ENCODE measurements at regions not wholly inside any gene's neighbourhood (a gene's known extent, or its start where the extent isn't known, plus 50 kb on each side); places are given as distances from the start of the nearest gene placed in this dataset.

- TF ChIP-seq FOXP2 (optimal IDR thresholded peaks at IDR 0.05; ENCODE audit: borderline replicate concordance, extremely low read depth, extremely low read length, insufficient read depth) (no peak), POLR2AphosphoS5 (IDR thresholded peaks at IDR 0.05; ENCODE audit: low read depth, low read length) (no peak), TAF1 (IDR thresholded peaks at IDR 0.05; ENCODE audit: borderline replicate concordance, insufficient read depth, low read length) (no peak), SIN3A (IDR thresholded peaks at IDR 0.05; ENCODE audit: borderline replicate concordance, insufficient read depth, low read length) (no peak), REST (IDR thresholded peaks at IDR 0.05; ENCODE audit: insufficient read depth in 1 of 2, low read depth in 2 of 2, low read length in 2 of 2) (no peak)
Measured at GRCh38 chr11:90753546-90753945, 530.7 kb upstream of the CHORDC1 start.

GRCh38 chr11:90747057-90747456, 524.2 kb upstream of the CHORDC1 start:
- TF ChIP-seq TAF1 (IDR thresholded peaks at IDR 0.05; ENCODE audit: borderline replicate concordance, insufficient read depth, low read length) (no peak), REST (IDR thresholded peaks at IDR 0.05; ENCODE audit: insufficient read depth in 1 of 2, low read depth in 2 of 2, low read length in 2 of 2) (no peak), SIN3A (IDR thresholded peaks at IDR 0.05; ENCODE audit: borderline replicate concordance, insufficient read depth, low read length) (no peak), POLR2AphosphoS5 (IDR thresholded peaks at IDR 0.05; ENCODE audit: low read depth, low read length) (no peak), FOXP2 (optimal IDR thresholded peaks at IDR 0.05; ENCODE audit: borderline replicate concordance, extremely low read depth, extremely low read length, insufficient read depth) (no peak)

- TF ChIP-seq TAF1 (IDR thresholded peaks at IDR 0.05; ENCODE audit: borderline replicate concordance, insufficient read depth, low read length) = no peak
- TF ChIP-seq REST (IDR thresholded peaks at IDR 0.05; ENCODE audit: insufficient read depth in 1 of 2, low read depth in 2 of 2, low read length in 2 of 2) = no peak
- TF ChIP-seq POLR2AphosphoS5 (IDR thresholded peaks at IDR 0.05; ENCODE audit: low read depth, low read length) = no peak
- TF ChIP-seq FOXP2 (optimal IDR thresholded peaks at IDR 0.05; ENCODE audit: borderline replicate concordance, extremely low read depth, extremely low read length, insufficient read depth) = no peak
- TF ChIP-seq SIN3A (IDR thresholded peaks at IDR 0.05; ENCODE audit: borderline replicate concordance, insufficient read depth, low read length) = no peak
Measured at GRCh38 chr11:90744169-90744568, 521.3 kb upstream of the CHORDC1 start.

- TF ChIP-seq REST (IDR thresholded peaks at IDR 0.05; ENCODE audit: insufficient read depth in 1 of 2, low read depth in 2 of 2, low read length in 2 of 2) = no peak
- no peak for TF ChIP-seq TAF1 (IDR thresholded peaks at IDR 0.05; ENCODE audit: borderline replicate concordance, insufficient read depth, low read length)
- no peak for TF ChIP-seq FOXP2 (optimal IDR thresholded peaks at IDR 0.05; ENCODE audit: borderline replicate concordance, extremely low read depth, extremely low read length, insufficient read depth)
Measured at GRCh38 chr11:90738799-90739198, 516.0 kb upstream of the CHORDC1 start.

GRCh38 chr11:90737444-90738050, 514.7 kb upstream of the CHORDC1 start:
- TF ChIP-seq TAF1 (IDR thresholded peaks at IDR 0.05; ENCODE audit: borderline replicate concordance, insufficient read depth, low read length) (no peak), SIN3A (IDR thresholded peaks at IDR 0.05; ENCODE audit: borderline replicate concordance, insufficient read depth, low read length) (no peak), FOXP2 (optimal IDR thresholded peaks at IDR 0.05; ENCODE audit: borderline replicate concordance, extremely low read depth, extremely low read length, insufficient read depth) (no peak), REST (IDR thresholded peaks at IDR 0.05; ENCODE audit: insufficient read depth in 1 of 2, low read depth in 2 of 2, low read length in 2 of 2) (no peak), POLR2AphosphoS5 (IDR thresholded peaks at IDR 0.05; ENCODE audit: low read depth, low read length) (no peak)
